Psoas muscle (tissue), 7 donors: ENCODE measurements at regions not wholly inside any gene's neighbourhood (a gene's known extent, or its start where the extent isn't known, plus 50 kb on each side); places are given as distances from the start of the nearest gene placed in this dataset.

Source experiments
- ATAC-seq, 4 donors: fragments of 200-7000 bp; cut with Tn5 transposase; one replicate each; pipeline ENCODE4 v1.9.1; 2020; ENCODE audit warnings: moderate library complexity in 3 of 4, mild to moderate bottlenecking in 2 of 4
- DNase-seq, 2 donors: peaks; one replicate each; pipeline ENCODE4 v3.0.0-alpha.2; 2020
- H3K27ac ChIP-seq: fragments of 200-600 bp; one replicate; pipeline ENCODE4 v1.8.0; 2022
- H3K27me3 ChIP-seq, 3 donors: fragments of 200-600 bp in 1 of 3; one replicate each; pipeline versions ENCODE4 v1.6.1 to v1.8.0; 2013 to 2022; ENCODE audit warnings: low read length in 2 of 3, mild to moderate bottlenecking in 2 of 3, moderate library complexity in 1 of 3; ENCODE audit not compliant: insufficient read depth in 3 of 3
- H3K36me3 ChIP-seq, 2 donors: fragments of 200-600 bp in 1 of 2; one replicate each; pipeline versions ENCODE4 v1.6.1 to v1.8.0; 2013 to 2022; ENCODE audit warnings: low read depth in 1 of 2, mild to moderate bottlenecking in 1 of 2, moderate library complexity in 1 of 2; ENCODE audit not compliant: insufficient read depth in 1 of 2
- H3K4me1 ChIP-seq: fragments of 200-600 bp; one replicate; pipeline ENCODE4 v1.8.0; 2022
- H3K4me3 ChIP-seq: fragments of 200-600 bp; one replicate; pipeline ENCODE4 v1.8.0; 2022; ENCODE audit warnings: mild to moderate bottlenecking
- H3K9me3 ChIP-seq: fragments of 200-600 bp; one replicate; pipeline ENCODE4 v1.8.0; 2022
- WGBS, 3 donors: extraction: QIAGEN DNeasy Blood & Tissue Kit; methylation state at CpG; one replicate each; pipeline versions ENCODE4 v1.1.6 to v1.1.7; 2013; 5-methylcytosine and 5-hydroxymethylcytosine counted together
- intact Hi-C, 2 donors: fragments of 100-400 bp; cut with DNase I; formaldehyde crosslinking; loops; one replicate each; pipeline versions ENCODE4 v1.11.0 to v1.14.2; 2022
- TF ChIP-seq, protein P1 (sequence below): fragments of 200-600 bp; IDR thresholded peaks from one replicate; pipeline ENCODE4 v1.8.0; 2022; ENCODE audit warnings: antibody characterized with exemption
- donor health status: healthy with polysubstance abuse.
- donor health status: DM: no; HTN: no; CAD: no; lungs with moderate emphysema.
- donor health status: Bipolar disorder and iron deficiency.
- donor health status: healthy.
- donor health status: DM: yes; HTN: yes; CAD: no.
- donor health status: DM: no; HTN: no; CAD: no.
- donor health status: DM: yes; HTN: yes; CAD: no.

DNA sequence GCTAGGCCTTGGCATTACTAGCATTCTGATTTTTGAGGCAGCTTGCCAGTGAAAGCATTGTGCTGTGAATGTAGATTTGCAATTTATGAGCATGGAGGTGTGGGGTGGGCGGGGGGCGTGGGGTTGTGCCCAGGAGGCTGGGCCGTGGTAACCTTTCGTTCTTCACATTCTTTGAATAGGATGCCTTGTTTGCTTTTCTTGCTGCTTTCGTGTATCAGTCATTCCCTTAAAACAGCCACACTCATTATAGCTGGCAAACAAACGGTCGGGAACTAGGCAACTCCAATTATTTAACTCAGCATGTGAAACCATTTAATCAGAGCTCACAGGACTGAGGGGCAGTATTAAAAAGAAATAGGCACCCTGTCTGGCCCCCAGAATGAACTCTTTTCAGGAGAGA, 115.9 kb upstream of the PELI2 start:
- Histone ChIP-seq H3K27me3 (no peaks in the 10 kb centered on the region), H3K4me1 (no peaks in the 10 kb centered on the region), H3K36me3 (no peaks in the 10 kb centered on the region), H3K9me3 (no peaks in the 10 kb centered on the region), H3K4me3 (no peak overlapping the region), H3K27ac (no peak overlapping the region)
- no peak for ATAC-seq
- no peak for DNase-seq
- intact Hi-C loops: no loop called here
- TF ChIP-seq, protein P1, sequence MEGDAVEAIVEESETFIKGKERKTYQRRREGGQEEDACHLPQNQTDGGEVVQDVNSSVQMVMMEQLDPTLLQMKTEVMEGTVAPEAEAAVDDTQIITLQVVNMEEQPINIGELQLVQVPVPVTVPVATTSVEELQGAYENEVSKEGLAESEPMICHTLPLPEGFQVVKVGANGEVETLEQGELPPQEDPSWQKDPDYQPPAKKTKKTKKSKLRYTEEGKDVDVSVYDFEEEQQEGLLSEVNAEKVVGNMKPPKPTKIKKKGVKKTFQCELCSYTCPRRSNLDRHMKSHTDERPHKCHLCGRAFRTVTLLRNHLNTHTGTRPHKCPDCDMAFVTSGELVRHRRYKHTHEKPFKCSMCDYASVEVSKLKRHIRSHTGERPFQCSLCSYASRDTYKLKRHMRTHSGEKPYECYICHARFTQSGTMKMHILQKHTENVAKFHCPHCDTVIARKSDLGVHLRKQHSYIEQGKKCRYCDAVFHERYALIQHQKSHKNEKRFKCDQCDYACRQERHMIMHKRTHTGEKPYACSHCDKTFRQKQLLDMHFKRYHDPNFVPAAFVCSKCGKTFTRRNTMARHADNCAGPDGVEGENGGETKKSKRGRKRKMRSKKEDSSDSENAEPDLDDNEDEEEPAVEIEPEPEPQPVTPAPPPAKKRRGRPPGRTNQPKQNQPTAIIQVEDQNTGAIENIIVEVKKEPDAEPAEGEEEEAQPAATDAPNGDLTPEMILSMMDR: no peak
- 64 to 68% (median 66%) methylated on average over 7 of the region's 7 CpGs for WGBS, 3 donors

DNA sequence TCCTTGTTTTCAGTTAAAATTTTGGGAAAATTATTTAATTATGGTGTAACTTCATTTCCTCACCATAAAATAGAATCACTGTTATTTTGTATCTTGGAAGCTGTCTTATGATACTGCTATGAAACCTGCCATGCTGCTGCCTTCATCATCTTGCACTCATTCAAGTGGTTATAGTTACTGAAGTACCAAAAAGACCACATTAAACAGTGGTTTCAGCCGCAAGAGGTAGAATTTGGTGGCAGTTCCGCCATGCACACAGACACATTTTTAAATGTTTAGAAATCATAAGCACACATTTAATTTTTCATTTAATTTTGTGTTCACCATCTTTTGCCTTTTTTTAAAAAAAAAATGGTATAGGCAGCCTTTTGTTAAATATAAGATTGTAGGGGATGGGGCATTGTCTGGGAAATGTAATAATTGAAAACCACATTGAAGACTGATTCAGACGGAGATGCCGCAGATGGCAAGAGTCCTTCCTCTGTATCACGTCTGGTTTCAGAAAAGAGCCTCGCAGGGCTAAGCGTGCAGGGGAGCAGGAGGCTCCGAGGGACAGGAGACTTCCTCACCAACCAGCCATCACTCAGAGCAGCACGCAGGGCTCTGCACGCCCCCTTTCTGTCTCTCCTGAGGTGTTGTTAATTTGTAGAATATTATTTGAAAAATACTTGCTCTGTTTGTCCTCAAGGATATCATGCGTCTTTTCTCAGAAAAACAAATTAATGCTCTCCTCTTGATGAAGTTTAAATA, 115.2 kb upstream of the PELI2 start:
- Histone ChIP-seq H3K36me3 (no peaks in the 10 kb centered on the region), H3K4me3 (no peak overlapping the region), H3K9me3 (no peaks in the 10 kb centered on the region), H3K27ac (no peak overlapping the region), H3K4me1 (no peaks in the 10 kb centered on the region), H3K27me3 (no peaks in the 10 kb centered on the region)
- TF ChIP-seq, protein P1: no peak
- ATAC-seq (no peak), DNase-seq (no peak)
- WGBS, 3 donors: 81 to 86% (median 86%) methylated on average over 11 of the region's 11 CpGs
- intact Hi-C loops: no loop called here

DNA sequence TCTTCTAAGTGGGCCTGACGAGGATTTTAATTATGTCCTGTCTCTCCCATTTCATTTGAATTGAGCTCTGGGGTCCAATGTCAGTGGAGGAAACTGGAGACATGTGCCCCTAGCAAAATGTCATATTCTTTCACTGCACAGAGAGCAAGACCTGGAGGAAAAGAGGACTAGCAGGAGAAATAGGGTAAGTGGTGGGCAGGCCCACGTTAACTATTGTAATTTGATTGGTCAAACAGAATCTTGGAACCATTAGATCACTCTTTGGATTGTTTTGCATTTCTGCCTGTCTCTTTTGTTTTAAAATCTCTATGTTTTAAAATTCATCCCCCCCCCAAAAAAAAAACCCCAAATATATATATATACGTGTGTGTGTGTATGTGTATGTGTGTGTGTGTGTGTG, 113.9 kb upstream of the PELI2 start:
- intact Hi-C loops: no loop called here
- WGBS, 3 donors: 49 to 79% (median 70%) methylated on average over 3 of the region's 3 CpGs
- DNase-seq: no peak
- Histone ChIP-seq H3K9me3 (no peaks in the 10 kb centered on the region), H3K4me3 (no peak overlapping the region), H3K27me3 (no peaks in the 10 kb centered on the region), H3K36me3 (no peaks in the 10 kb centered on the region), H3K4me1 (no peaks in the 10 kb centered on the region), H3K27ac (no peak overlapping the region)
- TF ChIP-seq, protein P1: no peak
- no peak for ATAC-seq

DNA sequence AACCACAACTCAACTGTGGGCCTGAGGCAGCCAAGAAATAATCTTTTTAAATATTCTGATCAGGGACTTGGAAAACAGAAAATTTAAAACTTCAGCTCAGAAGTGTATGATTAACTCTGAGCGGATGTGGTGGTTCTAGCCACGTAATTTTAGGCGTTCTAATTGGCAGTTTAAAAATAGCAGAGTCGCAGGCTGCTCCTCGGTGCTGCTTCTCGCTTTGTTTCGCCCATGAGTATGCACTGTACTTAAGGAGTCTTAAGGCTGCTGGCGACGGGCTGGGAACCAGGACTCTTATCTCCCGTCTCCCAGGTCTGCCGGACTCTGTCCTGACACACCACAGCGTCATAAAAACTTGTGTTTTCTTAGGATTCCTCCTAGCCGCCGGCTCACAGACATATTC, 113.4 kb upstream of the PELI2 start:
- Histone ChIP-seq H3K4me3 (peak overlapping the region; percentile 15), H3K27me3 (no peaks in the 10 kb centered on the region), H3K9me3 (no peaks in the 10 kb centered on the region), H3K4me1 (no peaks in the 10 kb centered on the region), H3K36me3 (no peaks in the 10 kb centered on the region), H3K27ac (peak overlapping the region; percentile 41)
- WGBS, 3 donors: 35 to 51% (median 45%) methylated on average over 14 of the region's 14 CpGs
- intact Hi-C loops: no loop called here
- ATAC-seq (no peak), DNase-seq (no peak)
- TF ChIP-seq, protein P1: no peak
